Central memory CD4-positive, alpha-beta T cell (primary cell): ENCODE measurements at regions not wholly inside any gene's neighbourhood (a gene's known extent, or its start where the extent isn't known, plus 50 kb on each side); places are given as distances from the start of the nearest gene placed in this dataset.
"Not testable (repeated sequence)": the region's sequence is repeated elsewhere in the genome, so short reads cannot be mapped to it uniquely, and the experiment has no call there.

ENCODE experiments used
- DNase-seq: peaks from one replicate; pipeline ENCODE4 v3.0.0; 2022

- not testable (repeated sequence) for DNase-seq
Measured at GRCh38 chr12:20093190-20093810, 275.0 kb upstream of the PDE3A start.

GRCh38 chr12:20096430-20096829, 271.9 kb upstream of the PDE3A start:
- DNase-seq: no peak

- DNase-seq: no peak
Measured at GRCh38 chr12:20097626-20098025, 270.7 kb upstream of the PDE3A start.

GRCh38 chr12:20099395-20100183, 268.7 kb upstream of the PDE3A start:
- DNase-seq: no peak

GRCh38 chr12:20101046-20101445, 267.3 kb upstream of the PDE3A start:
- DNase-seq: no peak

- DNase-seq: no peak
Measured at GRCh38 chr12:20105943-20106342, 262.4 kb upstream of the PDE3A start.

- DNase-seq: no peak
Measured at GRCh38 chr12:20109676-20110075, 258.7 kb upstream of the PDE3A start.

GRCh38 chr12:20115371-20115770, 253.0 kb upstream of the PDE3A start:
- not testable (repeated sequence) for DNase-seq

GRCh38 chr12:20119596-20120402, 248.5 kb upstream of the PDE3A start:
- no peak for DNase-seq

GRCh38 chr12:20120403-20120725, 248.0 kb upstream of the PDE3A start:
- DNase-seq: no peak

GRCh38 chr12:20122274-20122673, 246.1 kb upstream of the PDE3A start:
- no peak for DNase-seq

GRCh38 chr12:20123465-20123864, 244.9 kb upstream of the PDE3A start:
- no peak for DNase-seq

- no peak for DNase-seq
Measured at GRCh38 chr12:20125276-20125798, 243.0 kb upstream of the PDE3A start.

GRCh38 chr12:20126601-20127000, 241.7 kb upstream of the PDE3A start:
- DNase-seq: no peak

- no peak for DNase-seq
Measured at GRCh38 chr12:20127413-20127812, 240.9 kb upstream of the PDE3A start.

- no peak for DNase-seq
Measured at GRCh38 chr12:20128928-20129327, 239.4 kb upstream of the PDE3A start.

- no peak for DNase-seq
Measured at GRCh38 chr12:20132818-20133217, 235.5 kb upstream of the PDE3A start.

- no peak for DNase-seq
Measured at GRCh38 chr12:20134652-20135051, 233.7 kb upstream of the PDE3A start.

- DNase-seq: no peak
Measured at GRCh38 chr12:20140751-20141150, 227.6 kb upstream of the PDE3A start.

- DNase-seq: no peak
Measured at GRCh38 chr12:20142316-20142715, 226.0 kb upstream of the PDE3A start.

GRCh38 chr12:20142956-20143355, 225.4 kb upstream of the PDE3A start:
- no peak for DNase-seq

GRCh38 chr12:20144341-20144740, 224.0 kb upstream of the PDE3A start:
- DNase-seq: no peak

- no peak for DNase-seq
Measured at GRCh38 chr12:20148241-20148640, 220.1 kb upstream of the PDE3A start.
